Upper lobe of left lung (tissue), 6 donors: ENCODE measurements at regions not wholly inside any gene's neighbourhood (a gene's known extent, or its start where the extent isn't known, plus 50 kb on each side); places are given as distances from the start of the nearest gene placed in this dataset.

Source experiments
- ATAC-seq, 2 donors: fragments of 200-7000 bp; cut with Tn5 transposase; one replicate each; pipeline ENCODE4 v1.9.1; 2022; ENCODE audit warnings: mild to moderate bottlenecking in 2 of 2, moderate library complexity in 2 of 2; ENCODE audit not compliant: low FRiP score in 2 of 2
- DNase-seq, 2 donors: peaks; one replicate each; pipeline ENCODE4 v3.0.0-alpha.2; 2019 to 2020
- H3K27ac ChIP-seq, 4 donors: fragments of 200-600 bp; sonication (generic); one replicate each; pipeline ENCODE4 v1.5.1; 2016 to 2019
- H3K27me3 ChIP-seq, 4 donors: fragments of 200-600 bp; sonication (generic); one replicate each; pipeline ENCODE4 v1.5.1; 2017 to 2019
- H3K36me3 ChIP-seq, 4 donors: fragments of 200-600 bp; sonication (generic); one replicate each; pipeline ENCODE4 v1.5.1; 2016 to 2019
- H3K4me1 ChIP-seq, 4 donors: fragments of 200-600 bp; sonication (generic); one replicate each; pipeline ENCODE4 v1.5.1; 2018 to 2019
- H3K4me3 ChIP-seq, 4 donors: fragments of 200-600 bp; sonication (generic); one replicate each; pipeline ENCODE4 v1.5.1; 2017 to 2019; ENCODE audit warnings: mild to moderate bottlenecking in 2 of 4, moderate library complexity in 1 of 4
- H3K9me3 ChIP-seq, 4 donors: fragments of 200-600 bp; sonication (generic); one replicate each; pipeline ENCODE4 v1.5.1; 2018 to 2019
- CTCF ChIP-seq, 6 experiments: fragments of 450-650 bp in 4 of 6; fragments of 200-600 bp in 2 of 6; sonication (generic) in 2 of 6; IDR thresholded peaks; one replicate each; pipeline ENCODE4 v1.5.1; 2016 to 2019; ENCODE audit warnings: antibody characterized with exemption in 6 of 6
- EP300 ChIP-seq, 4 donors: sonication (generic); formaldehyde crosslinking; IDR thresholded peaks; one replicate each; pipeline ENCODE4 v1.5.1; 2017; ENCODE audit warnings: antibody characterized with exemption in 4 of 4, control low read depth in 2 of 4
- POLR2A ChIP-seq, 4 donors: fragments of 450-650 bp; IDR thresholded peaks; one replicate each; pipeline ENCODE4 v1.5.1; 2016 to 2017; ENCODE audit warnings: antibody characterized with exemption in 4 of 4, mild to moderate bottlenecking in 2 of 4
- POLR2AphosphoS5 ChIP-seq, 2 donors: sonication (generic); formaldehyde crosslinking; IDR thresholded peaks; one replicate each; pipeline ENCODE4 v1.5.1; 2017; ENCODE audit warnings: antibody characterized with exemption in 2 of 2
- WGBS, 2 donors: methylation state at CpG; one replicate each; pipeline ENCODE4 v1.1.5; 2017 to 2018; 5-methylcytosine and 5-hydroxymethylcytosine counted together
- donor health status: DM: no; HTN: no; CAD: no; lungs with moderate emphysema.
- donor health status: DM: no; HTN: yes; CAD: no; lungs with severe emphysema.

- TF ChIP-seq CTCF (IDR thresholded peaks at IDR 0.05) = no peak
- TF ChIP-seq POLR2A (IDR thresholded peaks at IDR 0.05) = no peak
- TF ChIP-seq POLR2AphosphoS5 (IDR thresholded peaks at IDR 0.05) = no peak
- TF ChIP-seq EP300 (IDR thresholded peaks at IDR 0.05) = no peak
- H3K4me3 ChIP-seq = no peak overlapping the region
- no peaks in the 10 kb centered on the region for H3K36me3 ChIP-seq
- WGBS, 2 donors = 67 to 75% methylated on average over 5 of the region's 5 CpGs
- no peaks in the 10 kb centered on the region for H3K27me3 ChIP-seq
- H3K4me1 ChIP-seq = no peaks in the 10 kb centered on the region
- peak in 1 of 2 donors; percentile 88 for ATAC-seq
- no peak for DNase-seq
- H3K27ac ChIP-seq = no peak overlapping the region
- H3K9me3 ChIP-seq = no peaks in the 10 kb centered on the region
Observed at GRCh38 chr14:89660166-89660565, 243.1 kb upstream of the FOXN3 start.

GRCh38 chr14:89658977-89659670 is 242.1 kb upstream of the FOXN3 start:
- 78 to 79% methylated on average over 7 of the region's 7 CpGs for WGBS, 2 donors
- H3K9me3 ChIP-seq = no peaks in the 10 kb centered on the region
- H3K27ac ChIP-seq = no peak overlapping the region
- no peaks in the 10 kb centered on the region for H3K4me1 ChIP-seq
- ATAC-seq (no peak), DNase-seq (no peak)
- H3K27me3 ChIP-seq = no peaks in the 10 kb centered on the region
- H3K4me3 ChIP-seq = no peak overlapping the region
- no peaks in the 10 kb centered on the region for H3K36me3 ChIP-seq
- TF ChIP-seq POLR2AphosphoS5 (IDR thresholded peaks at IDR 0.05) = no peak
- no peak for TF ChIP-seq POLR2A (IDR thresholded peaks at IDR 0.05)
- TF ChIP-seq CTCF (IDR thresholded peaks at IDR 0.05) = no peak
- no peak for TF ChIP-seq EP300 (IDR thresholded peaks at IDR 0.05)

- no peak for DNase-seq
- Histone ChIP-seq H3K36me3 (no peaks in the 10 kb centered on the region), H3K9me3 (no peaks in the 10 kb centered on the region), H3K27me3 (no peaks in the 10 kb centered on the region), H3K4me3 (no peak overlapping the region), H3K4me1 (no peaks in the 10 kb centered on the region), H3K27ac (no peak overlapping the region)
- WGBS, 2 donors = 95 to 100% methylated on average over 1 of the region's 1 CpG
- ATAC-seq = no peak
- no peak for TF ChIP-seq EP300 (IDR thresholded peaks at IDR 0.05)
- TF ChIP-seq CTCF (IDR thresholded peaks at IDR 0.05) = no peak
- TF ChIP-seq POLR2A (IDR thresholded peaks at IDR 0.05) = no peak
- no peak for TF ChIP-seq POLR2AphosphoS5 (IDR thresholded peaks at IDR 0.05)
Observed at GRCh38 chr14:89657014-89657413, 240.0 kb upstream of the FOXN3 start.

- TF ChIP-seq EP300 (IDR thresholded peaks at IDR 0.05) (no peak), CTCF (IDR thresholded peaks at IDR 0.05) (no peak), POLR2AphosphoS5 (IDR thresholded peaks at IDR 0.05) (no peak), POLR2A (IDR thresholded peaks at IDR 0.05) (no peak)
- no peaks in the 10 kb centered on the region for H3K4me1 ChIP-seq
- H3K9me3 ChIP-seq = no peaks in the 10 kb centered on the region
- H3K27ac ChIP-seq = no peak overlapping the region
- H3K27me3 ChIP-seq = no peaks in the 10 kb centered on the region
- DNase-seq = no peak
- no peak overlapping the region for H3K4me3 ChIP-seq
- H3K36me3 ChIP-seq = no peaks in the 10 kb centered on the region
- ATAC-seq = no peak
- 36 to 48% methylated on average over 1 of the region's 1 CpG for WGBS, 2 donors
Observed at GRCh38 chr14:89654998-89655397, 238.0 kb upstream of the FOXN3 start.

- no peak for ATAC-seq
- Histone ChIP-seq H3K27me3 (no peaks in the 10 kb centered on the region), H3K9me3 (no peaks in the 10 kb centered on the region), H3K36me3 (no peaks in the 10 kb centered on the region), H3K4me1 (no peaks in the 10 kb centered on the region), H3K27ac (no peak overlapping the region), H3K4me3 (no peak overlapping the region)
- TF ChIP-seq POLR2AphosphoS5 (IDR thresholded peaks at IDR 0.05) = no peak
- TF ChIP-seq POLR2A (IDR thresholded peaks at IDR 0.05) = no peak
- TF ChIP-seq EP300 (IDR thresholded peaks at IDR 0.05) = no peak
- no peak for TF ChIP-seq CTCF (IDR thresholded peaks at IDR 0.05)
- WGBS, 2 donors = 68 to 76% methylated on average over 4 of the region's 4 CpGs
- DNase-seq = no peak
Observed at GRCh38 chr14:89652352-89652751, 235.3 kb upstream of the FOXN3 start.
